Upper lobe of left lung (tissue), 6 donors: ENCODE measurements at regions not wholly inside any gene's neighbourhood (a gene's known extent, or its start where the extent isn't known, plus 50 kb on each side); places are given as distances from the start of the nearest gene placed in this dataset.
A peak's percentile ranks its signal among the peaks of the same experiment; 100 is the strongest.

Experiments used
- ATAC-seq, 2 donors: fragments of 200-7000 bp; cut with Tn5 transposase; one replicate each; pipeline ENCODE4 v1.9.1; 2022; ENCODE audit warnings: mild to moderate bottlenecking in 2 of 2, moderate library complexity in 2 of 2; ENCODE audit not compliant: low FRiP score in 2 of 2
- DNase-seq, 2 donors: peaks; one replicate each; pipeline ENCODE4 v3.0.0-alpha.2; 2019 to 2020
- H3K27ac ChIP-seq, 4 donors: fragments of 200-600 bp; sonication (generic); one replicate each; pipeline ENCODE4 v1.5.1; 2016 to 2019
- H3K27me3 ChIP-seq, 4 donors: fragments of 200-600 bp; sonication (generic); one replicate each; pipeline ENCODE4 v1.5.1; 2017 to 2019
- H3K36me3 ChIP-seq, 4 donors: fragments of 200-600 bp; sonication (generic); one replicate each; pipeline ENCODE4 v1.5.1; 2016 to 2019
- H3K4me1 ChIP-seq, 4 donors: fragments of 200-600 bp; sonication (generic); one replicate each; pipeline ENCODE4 v1.5.1; 2018 to 2019
- H3K4me3 ChIP-seq, 4 donors: fragments of 200-600 bp; sonication (generic); one replicate each; pipeline ENCODE4 v1.5.1; 2017 to 2019; ENCODE audit warnings: mild to moderate bottlenecking in 2 of 4, moderate library complexity in 1 of 4
- H3K9me3 ChIP-seq, 4 donors: fragments of 200-600 bp; sonication (generic); one replicate each; pipeline ENCODE4 v1.5.1; 2018 to 2019
- CTCF ChIP-seq, 6 experiments: fragments of 450-650 bp in 4 of 6; fragments of 200-600 bp in 2 of 6; sonication (generic) in 2 of 6; IDR thresholded peaks; one replicate each; pipeline ENCODE4 v1.5.1; 2016 to 2019; ENCODE audit warnings: antibody characterized with exemption in 6 of 6
- EP300 ChIP-seq, 4 donors: sonication (generic); formaldehyde crosslinking; IDR thresholded peaks; one replicate each; pipeline ENCODE4 v1.5.1; 2017; ENCODE audit warnings: antibody characterized with exemption in 4 of 4, control low read depth in 2 of 4
- POLR2A ChIP-seq, 4 donors: fragments of 450-650 bp; IDR thresholded peaks; one replicate each; pipeline ENCODE4 v1.5.1; 2016 to 2017; ENCODE audit warnings: antibody characterized with exemption in 4 of 4, mild to moderate bottlenecking in 2 of 4
- POLR2AphosphoS5 ChIP-seq, 2 donors: sonication (generic); formaldehyde crosslinking; IDR thresholded peaks; one replicate each; pipeline ENCODE4 v1.5.1; 2017; ENCODE audit warnings: antibody characterized with exemption in 2 of 2
- WGBS, 2 donors: methylation state at CpG; one replicate each; pipeline ENCODE4 v1.1.5; 2017 to 2018; 5-methylcytosine and 5-hydroxymethylcytosine counted together
- donor health status: DM: no; HTN: no; CAD: no; lungs with moderate emphysema.
- donor health status: DM: no; HTN: yes; CAD: no; lungs with severe emphysema.

GRCh38 chr13:48801255-48801654, 147.5 kb downstream of the CYSLTR2 start:
- no peak for DNase-seq
- 64 to 74% methylated on average over 3 of the region's 3 CpGs for WGBS, 2 donors
- no peaks in the 10 kb centered on the region for H3K36me3 ChIP-seq

GRCh38 chr13:48804821-48805601, 151.3 kb downstream of the CYSLTR2 start:
- ATAC-seq (no peak), DNase-seq (no peak)
- Histone ChIP-seq H3K4me3 (no peak overlapping the region), H3K4me1 (no peaks in the 10 kb centered on the region), H3K27me3 (no peaks in the 10 kb centered on the region), H3K9me3 (no peaks in the 10 kb centered on the region), H3K36me3 (no peaks in the 10 kb centered on the region), H3K27ac (no peak overlapping the region)
- TF ChIP-seq POLR2AphosphoS5 (IDR thresholded peaks at IDR 0.05) (no peak), EP300 (IDR thresholded peaks at IDR 0.05) (no peak), POLR2A (IDR thresholded peaks at IDR 0.05) (no peak), CTCF (IDR thresholded peaks at IDR 0.05) (no peak)
- 91 to 94% methylated on average over 4 of the region's 4 CpGs for WGBS, 2 donors

More at GRCh38 chr13:48801255-48801654, 147.5 kb downstream of the CYSLTR2 start:
- Histone ChIP-seq H3K9me3 (no peaks in the 10 kb centered on the region), H3K27me3 (no peaks in the 10 kb centered on the region), H3K4me3 (no peak overlapping the region), H3K4me1 (no peaks in the 10 kb centered on the region), H3K27ac (no peak overlapping the region)
- peak in 1 of 2 donors; percentile 47 for ATAC-seq
- no peak for TF ChIP-seq POLR2AphosphoS5 (IDR thresholded peaks at IDR 0.05)

GRCh38 chr13:48806522-48806921, 152.8 kb downstream of the CYSLTR2 start:
- Histone ChIP-seq H3K36me3 (no peaks in the 10 kb centered on the region), H3K27me3 (no peaks in the 10 kb centered on the region), H3K9me3 (no peaks in the 10 kb centered on the region), H3K27ac (no peak overlapping the region), H3K4me1 (no peaks in the 10 kb centered on the region), H3K4me3 (no peak overlapping the region)
- WGBS, 2 donors = 94 to 100% methylated on average over 3 of the region's 3 CpGs
- DNase-seq (no peak), ATAC-seq (no peak)
- TF ChIP-seq POLR2A (IDR thresholded peaks at IDR 0.05) (no peak), POLR2AphosphoS5 (IDR thresholded peaks at IDR 0.05) (no peak)

- TF ChIP-seq POLR2A (IDR thresholded peaks at IDR 0.05) (no peak), EP300 (IDR thresholded peaks at IDR 0.05) (no peak), CTCF (IDR thresholded peaks at IDR 0.05) (no peak), POLR2AphosphoS5 (IDR thresholded peaks at IDR 0.05) (no peak)
Observed at GRCh38 chr13:48808683-48809082, 155.0 kb downstream of the CYSLTR2 start.

GRCh38 chr13:48810013-48810412, 156.3 kb downstream of the CYSLTR2 start:
- no peaks in the 10 kb centered on the region for H3K4me1 ChIP-seq
- H3K36me3 ChIP-seq = no peaks in the 10 kb centered on the region
- DNase-seq (no peak), ATAC-seq (no peak)
- TF ChIP-seq POLR2AphosphoS5 (IDR thresholded peaks at IDR 0.05) (no peak), POLR2A (IDR thresholded peaks at IDR 0.05) (no peak), EP300 (IDR thresholded peaks at IDR 0.05) (no peak), CTCF (IDR thresholded peaks at IDR 0.05) (no peak)
- H3K9me3 ChIP-seq = no peaks in the 10 kb centered on the region
- WGBS, 2 donors = 64 to 69% methylated on average over 6 of the region's 6 CpGs
- no peak overlapping the region for H3K4me3 ChIP-seq
- no peaks in the 10 kb centered on the region for H3K27me3 ChIP-seq
- no peak overlapping the region for H3K27ac ChIP-seq

More at GRCh38 chr13:48808683-48809082, 155.0 kb downstream of the CYSLTR2 start:
- Histone ChIP-seq H3K27me3 (no peaks in the 10 kb centered on the region), H3K27ac (no peak overlapping the region), H3K36me3 (no peaks in the 10 kb centered on the region), H3K4me1 (no peaks in the 10 kb centered on the region), H3K4me3 (no peak overlapping the region), H3K9me3 (no peaks in the 10 kb centered on the region)
- ATAC-seq (no peak), DNase-seq (no peak)
- 85 to 92% methylated on average over 1 of the region's 1 CpG for WGBS, 2 donors

- H3K4me3 ChIP-seq = no peak overlapping the region
- no peaks in the 10 kb centered on the region for H3K4me1 ChIP-seq
- 75 to 80% methylated on average over 5 of the region's 5 CpGs for WGBS, 2 donors
- H3K27me3 ChIP-seq = no peaks in the 10 kb centered on the region
- DNase-seq (no peak), ATAC-seq (no peak)
- H3K27ac ChIP-seq = no peak overlapping the region
- H3K36me3 ChIP-seq = no peaks in the 10 kb centered on the region
- TF ChIP-seq EP300 (IDR thresholded peaks at IDR 0.05) = peak in 1 of 4 donors; percentile 48
- no peak for TF ChIP-seq POLR2A (IDR thresholded peaks at IDR 0.05)
- H3K9me3 ChIP-seq = no peaks in the 10 kb centered on the region
Observed at GRCh38 chr13:48813518-48813917, 159.8 kb downstream of the CYSLTR2 start.
